Erythroblast (primary cell): ENCODE measurements at regions not wholly inside any gene's neighbourhood (a gene's known extent, or its start where the extent isn't known, plus 50 kb on each side); places are given as distances from the start of the nearest gene placed in this dataset.

Experiments
- GATA1 ChIP-seq: IDR thresholded peaks from 2 replicates; pipeline ENCODE4 v1.6.1; 2011; ENCODE audit warnings: low read depth, mild to moderate bottlenecking, control low read depth, low read length, moderate library complexity
- POLR2A ChIP-seq: IDR thresholded peaks from 2 replicates; pipeline ENCODE4 v1.6.1; 2011; ENCODE audit warnings: mild to moderate bottlenecking, low read length

GRCh38 chr9:80197661-80198060, 625.9 kb downstream of the TLE4 start:
- TF ChIP-seq POLR2A (no peak), GATA1 (no peak)
